NOMO-1 (cell line): ENCODE measurements at regions not wholly inside any gene's neighbourhood (a gene's known extent, or its start where the extent isn't known, plus 50 kb on each side); places are given as distances from the start of the nearest gene placed in this dataset.

Experiments used
- DNase-seq, 2 experiments: peaks; one replicate each; lab custom pipeline; 2025; ENCODE audit not compliant: unreplicated experiment in 2 of 2; lab: John Stamatoyannopoulos, UW

GRCh38 chr5:61775901-61776300 is 443.8 kb downstream of the ZSWIM6 start:
- DNase-seq, result no peak

- no peak for DNase-seq
Measured at GRCh38 chr5:61777292-61777691, 445.2 kb downstream of the ZSWIM6 start.

DNA sequence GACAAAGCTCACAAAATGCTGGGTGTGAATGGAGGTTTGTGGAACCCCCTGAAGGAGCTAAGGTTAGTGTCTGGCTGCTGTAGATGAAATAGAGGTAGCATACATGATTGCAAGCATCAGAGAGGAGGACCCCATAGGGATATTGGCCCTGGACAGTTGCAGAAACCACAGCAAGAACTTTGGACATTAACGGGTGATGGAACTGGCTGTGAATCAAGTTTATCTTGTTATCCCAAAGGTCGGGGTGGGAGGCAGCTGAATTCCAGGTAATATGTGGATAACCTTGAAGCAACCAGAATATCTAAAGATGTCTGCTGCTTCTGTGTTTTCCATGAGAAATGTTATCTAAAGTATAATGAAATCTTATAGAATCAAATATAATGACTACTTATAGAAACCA is 447.7 kb downstream of the ZSWIM6 start:
- no peak for DNase-seq

- DNase-seq, result no peak
Measured at GRCh38 chr5:61783481-61783880, 451.4 kb downstream of the ZSWIM6 start.

GRCh38 chr5:61784341-61784740 is 452.3 kb downstream of the ZSWIM6 start:
- no peak for DNase-seq

- DNase-seq, result no peak
Measured at GRCh38 chr5:61788548-61788947, 456.5 kb downstream of the ZSWIM6 start.

DNA sequence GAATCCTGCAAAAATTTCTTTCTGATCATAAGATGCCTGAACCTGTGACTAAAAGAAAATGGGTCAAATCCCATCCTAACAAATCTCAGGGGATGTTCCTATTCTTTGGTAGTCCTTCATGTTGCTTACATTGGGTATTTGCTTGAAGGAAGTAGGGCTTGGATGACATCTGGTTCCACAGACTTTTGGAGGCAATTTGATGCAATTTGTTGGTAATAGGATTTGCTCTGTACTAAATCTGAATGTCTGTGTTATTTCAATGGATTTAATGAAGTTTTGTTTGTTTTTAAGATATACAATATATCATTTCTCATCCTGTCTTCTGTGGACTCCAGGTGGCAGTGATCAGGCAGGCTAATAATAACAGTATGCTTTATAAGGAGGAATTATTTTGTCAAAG is 457.9 kb downstream of the ZSWIM6 start:
- no peak for DNase-seq

- DNase-seq, result no peak
Measured at GRCh38 chr5:61790678-61791077, 458.6 kb downstream of the ZSWIM6 start.

- no peak for DNase-seq
Measured at GRCh38 chr5:61796773-61797172, 464.7 kb downstream of the ZSWIM6 start.

DNA sequence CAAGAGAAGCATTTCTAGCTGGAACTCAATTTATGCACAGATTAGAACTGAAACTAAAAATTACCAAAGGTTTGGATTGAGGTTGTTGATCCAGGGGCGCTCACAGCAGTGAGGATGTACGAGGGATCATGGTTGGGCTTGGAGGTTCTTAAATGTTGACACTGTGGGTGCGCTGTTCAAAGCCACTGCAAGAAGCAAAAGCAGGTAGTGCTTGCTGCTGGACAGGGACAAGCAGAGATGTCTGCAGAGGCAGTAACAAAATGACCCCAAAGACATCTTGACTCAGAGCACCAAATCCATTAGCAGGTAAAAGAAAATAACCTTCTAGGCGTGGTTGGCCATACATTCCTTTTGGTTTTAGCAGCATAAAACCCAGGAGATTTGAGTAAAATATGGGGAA is 468.4 kb downstream of the ZSWIM6 start:
- no peak for DNase-seq

DNA sequence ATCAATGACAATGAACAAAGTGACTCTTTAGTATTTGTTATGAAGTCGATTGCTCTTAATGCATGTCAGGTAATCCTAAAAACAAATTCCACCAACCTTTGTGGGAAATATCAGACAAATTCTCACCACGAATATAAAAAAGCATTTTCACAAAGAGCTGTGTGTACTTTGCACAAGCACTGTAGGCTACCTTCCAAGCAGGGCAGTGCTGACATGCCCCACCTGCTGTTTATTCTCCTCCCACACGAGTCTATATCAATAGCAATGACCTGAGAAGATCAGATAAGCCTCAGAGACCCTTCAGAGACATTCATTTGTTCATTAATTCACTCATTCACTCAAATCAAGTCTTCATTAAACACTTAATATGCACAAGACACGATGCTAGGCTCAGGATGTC is 469.1 kb downstream of the ZSWIM6 start:
- no peak for DNase-seq

DNA sequence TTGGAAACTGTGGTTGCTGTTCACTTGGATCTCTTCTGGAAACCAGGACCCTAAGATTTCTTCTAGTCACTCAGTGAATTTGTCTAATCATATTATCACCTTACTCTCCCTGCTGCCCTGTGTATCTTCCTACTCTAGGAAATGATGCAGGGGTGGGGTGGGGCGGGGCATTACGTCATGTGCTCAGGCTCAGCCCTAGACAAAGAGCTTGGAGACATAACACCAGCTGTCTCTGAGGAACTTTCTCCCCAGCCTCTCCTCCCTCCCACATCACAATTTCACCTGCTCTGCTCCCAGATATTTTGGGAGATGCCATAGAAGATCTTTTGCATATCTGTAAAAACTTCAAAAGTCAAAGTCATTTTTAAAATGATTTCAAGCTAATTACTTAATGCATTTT is 470.4 kb downstream of the ZSWIM6 start:
- DNase-seq, result no peak

- DNase-seq, result no peak
Measured at GRCh38 chr5:61805101-61805500, 473.0 kb downstream of the ZSWIM6 start.

DNA sequence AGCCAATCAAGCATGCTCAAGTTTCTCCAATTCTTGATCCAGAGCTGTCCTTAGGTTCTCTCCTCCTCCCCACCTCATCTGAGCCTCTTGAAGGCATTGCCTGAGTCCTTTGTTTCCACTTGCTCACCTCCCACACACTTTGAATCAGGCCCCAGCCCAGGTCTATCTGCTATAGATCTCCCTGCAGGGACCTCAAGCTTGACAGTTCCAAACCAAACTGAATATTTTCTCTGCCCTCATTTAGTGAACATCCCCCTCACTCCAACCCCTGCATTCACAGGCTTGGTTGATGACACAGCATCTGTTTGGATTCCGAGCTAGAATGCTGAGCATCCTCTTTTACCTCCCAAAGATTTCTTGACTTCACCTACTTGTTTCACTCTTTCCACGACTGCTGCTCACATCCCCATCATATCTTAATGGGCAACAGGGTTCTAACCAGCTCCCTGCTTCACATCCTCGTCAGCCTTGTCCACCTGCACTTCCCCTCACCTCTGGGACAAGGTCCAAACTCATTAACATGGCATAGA is 474.5 kb downstream of the ZSWIM6 start:
- no peak for DNase-seq

GRCh38 chr5:61808091-61808490 is 476.0 kb downstream of the ZSWIM6 start:
- DNase-seq, result no peak

DNA sequence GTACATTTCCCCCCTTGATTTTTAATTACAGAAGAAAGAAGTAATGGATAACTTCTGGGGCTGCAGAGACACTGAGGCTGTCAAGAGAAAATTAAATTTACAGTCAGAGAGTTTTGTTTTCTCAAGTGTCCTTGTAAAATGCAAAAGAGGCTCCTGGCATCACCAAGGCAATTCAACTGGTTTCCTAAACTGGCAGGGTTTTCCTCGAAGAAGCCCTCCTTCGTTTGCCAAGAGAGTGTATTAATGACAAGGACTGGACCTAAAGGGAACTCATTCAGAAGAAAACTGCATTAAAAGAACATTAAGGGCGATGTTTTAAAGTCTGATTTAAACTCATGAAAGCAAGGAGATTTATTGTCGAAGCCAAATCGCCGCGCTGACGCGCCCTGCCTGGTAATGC is 476.9 kb downstream of the ZSWIM6 start:
- DNase-seq, result no peak

- no peak for DNase-seq
Measured at GRCh38 chr5:61809651-61810050, 477.6 kb downstream of the ZSWIM6 start.

DNA sequence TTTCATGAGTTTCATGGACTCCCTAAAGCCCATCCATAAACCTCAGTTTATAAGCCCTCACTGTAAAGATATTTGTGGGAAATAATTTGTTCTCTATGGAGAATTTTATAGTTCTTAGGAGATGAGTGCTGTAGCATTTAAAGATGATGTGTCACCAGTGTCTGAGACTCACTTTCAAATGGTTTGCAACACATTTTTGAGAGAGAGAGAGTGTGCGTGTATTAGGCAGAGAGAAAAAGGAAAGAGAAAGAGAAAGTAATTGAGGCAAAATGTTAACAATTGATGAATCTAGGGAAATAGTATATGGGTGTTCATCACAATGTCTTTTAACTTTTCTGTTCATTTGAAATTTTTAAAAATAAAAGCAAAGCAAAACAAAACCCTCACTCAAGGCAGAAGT is 479.0 kb downstream of the ZSWIM6 start:
- peak in 1 of 2 experiments; percentile 0 for DNase-seq

GRCh38 chr5:61813361-61813760 is 481.3 kb downstream of the ZSWIM6 start:
- DNase-seq, result no peak

GRCh38 chr5:61815339-61815738 is 483.3 kb downstream of the ZSWIM6 start:
- DNase-seq, result no peak

- DNase-seq, result no peak
Measured at GRCh38 chr5:61816146-61816545, 484.1 kb downstream of the ZSWIM6 start.

GRCh38 chr5:61816585-61817450 is 484.8 kb downstream of the ZSWIM6 start:
- DNase-seq, result no peak
